Caco-2 (cell line): ENCODE measurements at regions not wholly inside any gene's neighbourhood (a gene's known extent, or its start where the extent isn't known, plus 50 kb on each side); places are given as distances from the start of the nearest gene placed in this dataset.

Source experiments
- BruUV-seq: library from RNA; stranded (reverse); fragments of 400-500 nt; replicated peaks from 2 replicates; lab custom pipeline; 2021; lab: Mats Ljungman, UMichigan
- CTCF ChIA-PET: fragments of 300-600 bp; sonication (Branson Sonifier 250); formaldehyde crosslinking; loops from one replicate; lab custom pipeline; 2022; ENCODE audit warnings: antibody characterized with exemption; lab: Charles Lee
- POLR2A ChIA-PET: fragments of 300-600 bp; sonication (Branson Sonifier 250); formaldehyde crosslinking; loops from one replicate; lab custom pipeline; 2022; ENCODE audit warnings: antibody characterized with exemption; lab: Charles Lee
- DNase-seq, 2 experiments: peaks; one replicate each; pipeline versions ENCODE4 v3.0.0 to v3.0.0-alpha.2; 2020 to 2022
- H3K27me3 ChIP-seq: replicated peaks from 2 replicates; pipeline ENCODE4 v1.6.0; 2011; ENCODE audit warnings: low read length; ENCODE audit not compliant: control insufficient read depth, insufficient read depth
- H3K36me3 ChIP-seq: 2 replicates; pipeline ENCODE4 v1.5.1; 2011; ENCODE audit warnings: low read length; ENCODE audit not compliant: control insufficient read depth, insufficient read depth
- H3K4me1 ChIP-seq: fragments of 250-450 bp; sonication (Bioruptor Pico); 2 replicates; pipeline ENCODE4 v1.5.1; 2020; ENCODE audit warnings: mild to moderate bottlenecking
- H3K4me3 ChIP-seq: 2 replicates; pipeline ENCODE4 v1.5.1; 2011; ENCODE audit warnings: low read depth, mild to moderate bottlenecking, control low read depth, low read length
- H3K9me3 ChIP-seq: fragments of 250-450 bp; sonication (Bioruptor Pico); 2 replicates; pipeline ENCODE4 v1.5.1; 2020; ENCODE audit warnings: mild to moderate bottlenecking, moderate library complexity
- H3K27ac Mint-ChIP-seq: one replicate; pipeline ENCODE4 v1.8.0; 2022; ENCODE audit warnings: mixed read lengths; ENCODE audit not compliant: unreplicated experiment
- H3K27me3 Mint-ChIP-seq: one replicate; pipeline ENCODE4 v1.8.0; 2022; ENCODE audit warnings: mixed read lengths; ENCODE audit not compliant: insufficient read depth, unreplicated experiment
- H3K36me3 Mint-ChIP-seq: one replicate; pipeline ENCODE4 v1.8.0; 2022; ENCODE audit warnings: mild to moderate bottlenecking, mixed read lengths; ENCODE audit not compliant: insufficient read depth, unreplicated experiment
- H3K4me1 Mint-ChIP-seq: one replicate; pipeline ENCODE4 v1.8.0; 2022; ENCODE audit warnings: low read depth, mixed read lengths; ENCODE audit not compliant: unreplicated experiment
- H3K4me3 Mint-ChIP-seq: one replicate; pipeline ENCODE4 v1.8.0; 2022; ENCODE audit warnings: mild to moderate bottlenecking, moderate library complexity, mixed read lengths; ENCODE audit not compliant: unreplicated experiment
- H3K9me3 Mint-ChIP-seq: one replicate; pipeline ENCODE4 v1.8.0; 2022; ENCODE audit warnings: mixed read lengths; ENCODE audit not compliant: unreplicated experiment
- CTCF ChIP-seq, 2 experiments: fragments of 200-600 bp in 1 of 2; IDR thresholded peaks; 1 replicate in 1 of 2; 2 replicates in 1 of 2; pipeline versions ENCODE4 v1.5.1 to v1.8.0; 2011 to 2022; ENCODE audit warnings: antibody characterized with exemption in 1 of 2, control low read depth in 1 of 2, inconsistent platforms in 1 of 2, low read depth in 1 of 2, low read length in 1 of 2, mild to moderate bottlenecking in 1 of 2, moderate library complexity in 1 of 2; ENCODE audit not compliant: insufficient read depth in 1 of 2, severe bottlenecking in 1 of 2, unreplicated experiment in 1 of 2
- intact Hi-C: fragments of 100-400 bp; cut with micrococcal nuclease; formaldehyde crosslinking; loops from one replicate; pipeline ENCODE4 v1.10.0; 2022; ENCODE audit not compliant: unreplicated experiment

- no peaks in the 10 kb centered on the region for H3K9me3 ChIP-seq
- no peaks in the 10 kb centered on the region for H3K4me1 Mint-ChIP-seq
- ChIA-PET POLR2A (no interaction called here), CTCF (no interaction called here)
- H3K4me1 ChIP-seq: no peaks in the 10 kb centered on the region
- DNase-seq: no peak
- no peak overlapping the region for H3K27ac Mint-ChIP-seq
- BruUV-seq: no TSS peak
- peaks cover 22% of the 10 kb centered on the region for H3K27me3 Mint-ChIP-seq
- no peaks in the 10 kb centered on the region for H3K36me3 ChIP-seq
- no peak for TF ChIP-seq CTCF (IDR thresholded peaks at IDR 0.05; ENCODE audit: insufficient read depth in 1 of 2, low read depth in 1 of 2, low read length in 1 of 2, severe bottlenecking in 1 of 2, unreplicated experiment in 1 of 2)
- H3K9me3 Mint-ChIP-seq: no peaks in the 10 kb centered on the region
- peaks cover 5% of the 10 kb centered on the region for H3K36me3 Mint-ChIP-seq
- H3K4me3 ChIP-seq: no peak overlapping the region
- H3K4me3 Mint-ChIP-seq: peak overlapping the region; percentile 48
- intact Hi-C loops: no loop called here
- peaks cover 4% of the 10 kb centered on the region for H3K27me3 ChIP-seq
Observed at GRCh38 chr13:94860981-94861407, 148.6 kb upstream of the SOX21 start.

GRCh38 chr13:94859811-94860210 is 147.5 kb upstream of the SOX21 start:
- Histone ChIP-seq H3K4me1 (no peaks in the 10 kb centered on the region), H3K27me3 (peaks cover 4% of the 10 kb centered on the region), H3K4me3 (no peak overlapping the region), H3K36me3 (no peaks in the 10 kb centered on the region), H3K9me3 (no peaks in the 10 kb centered on the region; the same call in 1 of the 2 replicates)
- ChIA-PET POLR2A (no interaction called here), CTCF (no interaction called here)
- BruUV-seq: no TSS peak
- Mint-ChIP-seq H3K4me3 (no peak overlapping the region), H3K27ac (no peak overlapping the region), H3K27me3 (peaks cover 22% of the 10 kb centered on the region), H3K9me3 (no peaks in the 10 kb centered on the region), H3K4me1 (no peaks in the 10 kb centered on the region), H3K36me3 (peaks cover 5% of the 10 kb centered on the region)
- no peak for DNase-seq
- no peak for TF ChIP-seq CTCF (IDR thresholded peaks at IDR 0.05; ENCODE audit: insufficient read depth in 1 of 2, low read depth in 1 of 2, low read length in 1 of 2, severe bottlenecking in 1 of 2, unreplicated experiment in 1 of 2)
- intact Hi-C loops: no loop called here

GRCh38 chr13:94859278-94859691 is 146.9 kb upstream of the SOX21 start:
- DNase-seq: no peak
- H3K36me3 ChIP-seq: no peaks in the 10 kb centered on the region
- H3K27me3 Mint-ChIP-seq: peaks cover 22% of the 10 kb centered on the region
- POLR2A ChIA-PET: no interaction called here
- H3K4me1 ChIP-seq: no peaks in the 10 kb centered on the region
- no peak overlapping the region for H3K4me3 Mint-ChIP-seq
- H3K9me3 ChIP-seq: no peaks in the 10 kb centered on the region; the same call in 1 of the 2 replicates
- intact Hi-C loops: no loop called here
- CTCF ChIA-PET: no interaction called here
- H3K4me3 ChIP-seq: no peak overlapping the region
- H3K9me3 Mint-ChIP-seq: no peaks in the 10 kb centered on the region
- no peaks in the 10 kb centered on the region for H3K4me1 Mint-ChIP-seq
- TF ChIP-seq CTCF (IDR thresholded peaks at IDR 0.05; ENCODE audit: insufficient read depth in 1 of 2, low read depth in 1 of 2, low read length in 1 of 2, severe bottlenecking in 1 of 2, unreplicated experiment in 1 of 2): no peak
- no peak overlapping the region for H3K27ac Mint-ChIP-seq
- no TSS peak for BruUV-seq
- peaks cover 5% of the 10 kb centered on the region for H3K36me3 Mint-ChIP-seq
- peaks cover 4% of the 10 kb centered on the region for H3K27me3 ChIP-seq
